Urinary bladder (tissue), 3 donors: ENCODE measurements at regions not wholly inside any gene's neighbourhood (a gene's known extent, or its start where the extent isn't known, plus 50 kb on each side); places are given as distances from the start of the nearest gene placed in this dataset.
"Not testable (repeated sequence)": the region's sequence is repeated elsewhere in the genome, so short reads cannot be mapped to it uniquely, and the experiment has no call there.

Experiments
- DNase-seq: peaks from one replicate; pipeline ENCODE4 v3.0.0-alpha.2; 2015; ENCODE audit errors: extremely low spot score
- H3K27ac ChIP-seq: one replicate; pipeline ENCODE4 v1.5.1; 2013; ENCODE audit warnings: low read depth, mild to moderate bottlenecking, moderate library complexity
- H3K36me3 ChIP-seq: one replicate; pipeline ENCODE4 v1.6.1; 2013; ENCODE audit warnings: mild to moderate bottlenecking, moderate library complexity; ENCODE audit not compliant: insufficient read depth
- H3K4me1 ChIP-seq: one replicate; pipeline ENCODE4 v1.6.1; 2013; ENCODE audit warnings: mild to moderate bottlenecking, moderate library complexity; ENCODE audit not compliant: insufficient read depth
- H3K4me3 ChIP-seq: one replicate; pipeline ENCODE4 v1.5.1; 2013; ENCODE audit warnings: low read depth, low read length
- WGBS: extraction: QIAGEN DNeasy Blood & Tissue Kit; methylation state at CpG from one replicate; pipeline ENCODE4 v1.1.7; 2013; 5-methylcytosine and 5-hydroxymethylcytosine counted together
- donor health status: healthy with polysubstance abuse.
- donor health status: healthy.

DNA sequence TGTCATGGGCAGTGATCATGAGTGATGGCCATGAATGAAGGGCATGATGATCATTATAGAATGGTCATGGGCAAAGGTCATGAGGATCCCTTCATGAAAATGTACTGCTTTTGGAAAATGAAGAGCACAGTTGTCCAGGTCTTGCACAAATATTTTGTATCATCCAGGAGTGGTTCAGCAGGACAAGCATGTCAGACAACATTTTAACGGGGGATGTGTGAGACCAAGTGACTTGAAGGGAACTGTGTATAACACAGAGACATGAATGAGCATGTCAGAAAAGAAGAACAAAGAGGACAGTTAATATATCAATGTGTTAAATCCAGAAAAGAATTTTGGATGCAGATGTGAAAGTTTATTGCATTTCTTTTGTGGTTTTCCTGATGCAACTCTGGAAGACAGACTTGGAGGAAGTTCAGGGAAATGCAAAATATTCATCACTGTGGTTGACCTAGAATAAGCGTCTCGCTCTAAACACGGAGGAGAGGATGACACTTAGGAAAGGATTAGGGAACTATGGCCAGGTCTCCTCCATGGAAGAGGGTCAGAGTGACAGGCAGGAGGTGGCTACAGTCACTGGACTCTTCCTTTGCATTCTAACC is 116.1 kb upstream of the IRX4 start:
- Histone ChIP-seq H3K4me3 (no peak overlapping the region), H3K4me1 (no peaks in the 10 kb centered on the region), H3K36me3 (no peaks in the 10 kb centered on the region), H3K27ac (no peak overlapping the region)
- WGBS = 80% methylated on average over 4 of the region's 4 CpGs
- no peak for DNase-seq

DNA sequence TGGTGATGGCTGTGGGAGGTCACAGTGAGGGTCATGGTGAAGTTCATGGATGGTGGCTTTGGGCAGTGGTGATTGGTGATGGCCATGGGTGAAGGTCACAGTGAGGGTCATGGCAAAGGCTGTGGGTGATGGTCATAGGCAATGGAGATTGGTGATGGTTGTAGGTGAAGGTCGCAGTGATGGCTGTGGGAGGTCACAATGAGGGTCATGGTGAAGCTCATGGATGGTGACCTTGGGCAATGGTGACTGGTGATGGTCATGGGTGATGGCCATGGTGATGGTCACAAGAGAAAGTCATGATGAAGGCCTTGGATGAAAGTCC is 115.6 kb upstream of the IRX4 start:
- DNase-seq = no peak
- WGBS = 85% methylated on average over 1 of the region's 1 CpG

DNA sequence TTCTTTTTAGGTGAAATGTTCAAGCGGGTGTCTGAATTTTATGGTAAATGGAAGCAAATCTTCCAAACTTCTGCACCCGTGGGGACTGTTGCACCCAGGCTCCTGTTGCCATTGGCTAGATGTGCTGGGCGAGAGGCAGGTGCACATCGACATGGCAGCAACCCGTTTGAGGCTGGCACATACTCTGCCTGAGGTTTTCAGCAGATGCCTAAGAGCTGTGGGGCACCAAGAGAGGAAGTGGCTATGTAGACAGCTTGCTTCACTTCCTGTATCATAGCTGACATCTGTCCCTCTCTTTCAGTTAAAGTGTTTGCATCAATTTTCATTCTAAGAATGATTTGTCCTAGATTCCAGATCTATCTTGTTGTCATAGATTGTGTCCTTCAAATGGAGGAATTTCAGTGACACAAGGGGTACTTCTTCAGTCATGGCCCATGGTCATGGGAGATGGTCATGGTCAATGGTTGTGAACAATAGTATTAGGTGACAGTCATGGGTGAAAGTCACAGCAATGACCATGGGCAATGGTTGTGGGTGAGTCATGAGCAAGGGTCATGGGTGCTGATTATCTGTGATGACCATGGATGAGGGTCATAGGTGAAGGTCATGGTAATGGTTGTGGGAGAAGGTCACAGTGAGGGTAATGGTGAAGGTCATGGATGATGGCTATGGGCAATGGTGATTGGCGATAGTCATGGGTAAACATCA is 115.1 kb upstream of the IRX4 start:
- 88% methylated on average over 6 of the region's 6 CpGs for WGBS
- no peak overlapping the region for H3K4me3 ChIP-seq
- H3K36me3 ChIP-seq = no peaks in the 10 kb centered on the region
- no peak overlapping the region for H3K27ac ChIP-seq
- no peaks in the 10 kb centered on the region for H3K4me1 ChIP-seq
- no peak for DNase-seq

More for the DNA sequence above, 115.6 kb upstream of the IRX4 start:
- no peaks in the 10 kb centered on the region for H3K36me3 ChIP-seq
- no peak overlapping the region for H3K4me3 ChIP-seq
- H3K27ac ChIP-seq = no peak overlapping the region
- H3K4me1 ChIP-seq = no peaks in the 10 kb centered on the region

DNA sequence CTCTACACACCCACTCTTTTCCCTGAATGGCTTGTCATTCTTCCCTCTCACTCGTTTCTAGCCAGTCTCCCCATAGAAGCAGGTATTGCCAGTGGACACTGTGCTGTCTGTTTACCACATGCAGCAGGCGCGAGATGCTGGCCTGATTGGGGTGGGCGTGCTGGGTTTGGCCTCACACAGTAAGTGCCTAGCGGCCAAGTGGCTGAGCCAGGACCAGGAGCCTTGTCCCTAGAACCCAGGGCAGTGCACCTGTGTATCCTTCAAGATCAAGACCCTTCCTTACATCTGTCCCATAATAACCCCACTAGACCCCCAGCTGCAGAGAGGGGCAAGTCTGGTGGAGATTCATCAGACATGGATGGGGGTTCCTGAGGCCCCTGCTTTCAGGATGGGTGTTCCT is 112.8 kb upstream of the IRX4 start:
- Histone ChIP-seq H3K4me3 (no peak overlapping the region), H3K27ac (no peak overlapping the region), H3K36me3 (no peaks in the 10 kb centered on the region), H3K4me1 (no peaks in the 10 kb centered on the region)
- WGBS = 76% methylated on average over 5 of the region's 5 CpGs
- DNase-seq = no peak

DNA sequence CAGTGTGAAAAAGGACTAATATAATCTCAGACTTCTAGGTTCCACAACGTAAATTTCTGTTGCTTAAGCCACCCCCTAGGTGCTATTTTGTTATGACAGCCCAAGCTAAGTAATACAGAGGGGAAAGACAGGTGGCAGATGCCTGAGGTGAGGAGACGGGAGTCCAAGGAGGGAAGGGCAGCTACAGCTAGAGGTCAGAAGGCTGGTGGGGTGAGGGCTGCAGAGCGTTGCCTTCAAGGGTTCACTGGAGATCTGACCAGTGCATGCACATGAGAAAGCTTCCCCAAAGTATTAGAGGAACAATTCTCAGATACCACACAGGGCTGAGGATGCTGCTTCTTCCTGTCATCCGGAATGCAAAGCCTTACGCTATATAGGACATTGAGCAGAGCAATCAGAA is 104.7 kb upstream of the IRX4 start:
- H3K27ac ChIP-seq = no peak overlapping the region
- no peak overlapping the region for H3K4me3 ChIP-seq
- no peaks in the 10 kb centered on the region for H3K4me1 ChIP-seq
- no peaks in the 10 kb centered on the region for H3K36me3 ChIP-seq
- WGBS = 75% methylated on average over 5 of the region's 5 CpGs
- DNase-seq = no peak

DNA sequence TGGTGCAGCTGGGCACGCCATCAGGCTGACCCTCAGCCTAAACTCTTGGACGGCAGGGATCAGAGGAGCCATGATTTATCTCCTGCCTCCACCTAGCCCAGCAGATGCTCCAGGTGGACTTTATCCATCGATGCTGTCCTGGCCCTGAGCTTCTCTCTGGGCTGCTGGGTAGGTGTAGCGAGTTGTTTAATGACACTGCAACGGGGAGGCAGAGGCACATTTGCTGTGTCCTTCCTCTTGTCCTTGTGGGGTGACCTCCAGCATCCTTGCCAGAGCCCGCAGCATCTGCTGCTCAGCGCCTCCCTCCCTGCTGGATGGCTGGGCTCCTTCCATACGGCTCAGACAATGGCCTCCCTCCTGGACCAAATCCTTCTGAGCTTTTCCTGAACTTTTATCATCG is 103.1 kb upstream of the IRX4 start:
- Histone ChIP-seq H3K36me3 (no peaks in the 10 kb centered on the region), H3K4me3 (no peak overlapping the region), H3K4me1 (no peaks in the 10 kb centered on the region), H3K27ac (no peak overlapping the region)
- 77% methylated on average over 9 of the region's 9 CpGs for WGBS
- DNase-seq = no peak

DNA sequence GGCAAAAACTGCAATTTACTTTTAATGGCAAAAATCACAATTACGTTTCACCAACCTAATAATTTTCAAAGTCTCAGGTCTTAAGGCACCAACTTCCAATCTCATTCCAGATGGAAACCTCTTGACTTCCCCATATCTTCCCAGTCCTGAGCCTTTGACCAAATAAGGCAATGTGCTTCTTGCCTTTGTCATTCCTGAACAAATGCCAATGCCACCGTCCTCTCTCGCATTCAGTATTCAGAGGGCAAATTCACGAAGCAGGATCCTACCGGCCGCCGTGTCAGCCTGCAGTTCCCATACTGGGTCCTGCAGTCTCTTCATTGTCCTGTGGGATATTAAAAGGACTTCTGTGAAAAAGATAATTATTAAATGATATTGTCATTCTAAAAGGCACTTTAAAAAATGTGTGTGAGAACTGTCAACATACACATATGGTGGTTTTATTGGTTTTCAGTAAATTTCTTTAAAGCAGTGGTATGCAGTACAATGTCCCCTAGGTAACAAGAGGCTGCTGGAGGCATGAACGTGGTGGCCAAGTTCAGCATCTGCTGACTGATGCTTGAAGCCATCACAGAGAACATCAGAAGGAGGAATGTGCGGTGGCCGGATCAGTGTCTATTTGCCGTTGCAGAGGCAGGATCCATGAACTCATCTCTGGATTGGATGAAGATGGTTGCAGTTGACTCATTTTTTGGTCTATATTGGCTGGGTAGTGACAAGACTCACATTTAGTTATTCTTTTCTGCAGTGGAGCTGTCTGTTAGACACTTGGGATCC is 101.4 kb upstream of the IRX4 start:
- no peaks in the 10 kb centered on the region for H3K36me3 ChIP-seq
- H3K4me1 ChIP-seq = no peaks in the 10 kb centered on the region
- no peak for DNase-seq
- no peak overlapping the region for H3K4me3 ChIP-seq
- WGBS = 82% methylated on average over 11 of the region's 11 CpGs
- no peak overlapping the region for H3K27ac ChIP-seq

DNA sequence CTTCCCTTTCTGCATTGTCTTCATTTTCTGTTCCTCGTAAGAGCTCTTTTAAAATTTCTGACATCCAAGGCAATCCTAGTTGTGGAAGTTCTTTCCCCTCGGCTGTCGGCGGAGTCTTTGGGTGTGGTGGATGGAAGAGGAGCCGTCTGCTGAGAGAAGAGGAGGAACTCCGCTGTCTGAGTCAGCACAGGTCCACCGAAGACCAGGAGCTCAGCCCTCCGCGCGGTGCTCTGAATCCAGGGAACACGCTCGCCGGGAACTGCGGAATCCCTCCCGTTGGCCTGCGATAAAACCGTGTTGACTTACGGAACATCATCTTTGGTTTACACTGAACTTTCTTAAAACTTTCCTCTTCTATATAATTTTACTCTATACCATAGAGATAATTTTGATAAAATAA is 100.7 kb upstream of the IRX4 start:
- DNase-seq = no peak
- H3K27ac ChIP-seq = no peak overlapping the region
- H3K4me3 ChIP-seq = no peak overlapping the region
- H3K4me1 ChIP-seq = no peaks in the 10 kb centered on the region
- 92% methylated on average over 18 of the region's 18 CpGs for WGBS
- H3K36me3 ChIP-seq = no peaks in the 10 kb centered on the region

DNA sequence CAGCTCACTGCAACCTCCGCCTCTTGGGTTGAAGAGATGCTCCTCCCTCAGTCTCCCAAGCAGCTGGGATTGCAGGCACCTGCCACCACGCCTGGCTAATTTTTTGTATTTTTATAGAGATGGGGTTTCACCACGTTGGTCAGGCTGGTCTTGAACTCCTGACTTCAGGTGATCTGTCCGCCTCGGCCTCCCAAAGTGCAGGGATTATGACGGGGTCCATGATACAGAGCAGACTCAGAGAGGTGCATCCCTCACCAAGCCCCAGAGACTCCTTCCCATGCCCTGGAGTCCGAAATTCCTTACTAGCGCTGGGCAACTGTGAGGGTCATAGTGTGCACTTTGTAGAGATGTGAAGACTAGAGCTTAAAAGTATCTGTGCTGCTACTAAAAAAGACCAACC is 99.8 kb upstream of the IRX4 start:
- H3K4me1 ChIP-seq, H3K27ac ChIP-seq, H3K4me3 ChIP-seq, H3K36me3 ChIP-seq, DNase-seq: not testable (repeated sequence)
- WGBS = 76% methylated on average over 8 of the region's 8 CpGs

DNA sequence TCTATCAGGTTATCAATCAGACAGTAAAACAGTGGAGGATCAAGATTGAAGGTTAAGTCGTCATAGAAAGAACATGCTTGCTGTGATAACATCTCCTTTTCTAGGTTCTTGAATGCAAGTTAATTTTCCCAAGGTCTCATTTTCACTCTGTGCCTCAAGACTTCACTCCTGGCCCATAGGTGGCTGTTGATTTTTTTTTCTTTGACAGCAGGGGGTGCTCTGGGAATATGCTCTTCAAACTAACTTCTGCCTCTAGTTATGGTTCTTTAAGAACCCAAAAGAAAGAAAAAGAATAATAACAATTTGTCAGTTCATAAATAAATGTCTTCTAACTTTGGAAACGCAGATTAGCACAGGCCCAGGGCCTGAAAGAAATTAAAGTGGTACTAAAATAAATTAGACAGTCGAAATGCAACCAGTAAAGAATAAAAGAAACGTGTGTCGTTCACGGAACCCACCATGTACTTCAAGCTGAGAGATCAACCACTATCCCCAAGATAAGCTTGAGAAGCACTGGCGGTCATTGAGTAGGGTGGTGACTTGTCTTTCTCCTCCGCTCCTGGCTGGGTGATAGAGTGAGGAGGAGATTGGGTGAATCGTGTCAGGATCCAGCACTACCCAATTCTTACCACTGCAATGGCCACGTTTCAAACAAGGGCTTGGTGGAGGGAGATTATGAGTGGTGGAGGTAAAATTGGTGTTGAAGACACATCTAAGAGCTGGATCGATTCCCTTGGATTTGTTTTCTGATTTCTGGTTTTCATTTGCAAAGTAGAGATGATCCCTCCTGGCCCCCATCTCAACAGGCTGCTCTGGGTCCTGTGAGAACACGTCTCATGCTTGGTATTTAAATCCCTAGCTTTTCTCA is 93.4 kb upstream of the IRX4 start:
- no peak overlapping the region for H3K4me3 ChIP-seq
- 76% methylated on average over 12 of the region's 12 CpGs for WGBS
- H3K27ac ChIP-seq = no peak overlapping the region

DNA sequence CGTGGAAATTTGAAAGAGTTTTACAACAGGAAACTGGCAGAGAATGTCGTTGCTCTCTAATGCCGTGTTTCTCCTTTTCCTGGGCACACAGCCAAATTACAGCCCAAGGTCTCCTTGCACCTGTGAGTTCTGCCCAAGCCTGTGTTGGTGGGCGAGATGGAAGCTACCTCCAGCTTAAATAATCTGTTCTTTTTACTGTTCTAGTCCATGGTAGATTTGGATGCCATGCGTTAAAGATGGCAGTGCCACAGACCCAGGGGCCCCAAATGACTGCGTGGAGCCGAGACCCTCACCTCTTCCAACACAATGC is 92.6 kb upstream of the IRX4 start:
- H3K4me1 ChIP-seq = no peaks in the 10 kb centered on the region
- H3K36me3 ChIP-seq = no peaks in the 10 kb centered on the region
- 56% methylated on average over 7 of the region's 7 CpGs for WGBS
- no peak overlapping the region for H3K4me3 ChIP-seq
- peak; percentile 57 for DNase-seq
- H3K27ac ChIP-seq = no peak overlapping the region

More for the DNA sequence above, 93.4 kb upstream of the IRX4 start:
- no peaks in the 10 kb centered on the region for H3K4me1 ChIP-seq
- peak; percentile 17 for DNase-seq
- no peaks in the 10 kb centered on the region for H3K36me3 ChIP-seq

DNA sequence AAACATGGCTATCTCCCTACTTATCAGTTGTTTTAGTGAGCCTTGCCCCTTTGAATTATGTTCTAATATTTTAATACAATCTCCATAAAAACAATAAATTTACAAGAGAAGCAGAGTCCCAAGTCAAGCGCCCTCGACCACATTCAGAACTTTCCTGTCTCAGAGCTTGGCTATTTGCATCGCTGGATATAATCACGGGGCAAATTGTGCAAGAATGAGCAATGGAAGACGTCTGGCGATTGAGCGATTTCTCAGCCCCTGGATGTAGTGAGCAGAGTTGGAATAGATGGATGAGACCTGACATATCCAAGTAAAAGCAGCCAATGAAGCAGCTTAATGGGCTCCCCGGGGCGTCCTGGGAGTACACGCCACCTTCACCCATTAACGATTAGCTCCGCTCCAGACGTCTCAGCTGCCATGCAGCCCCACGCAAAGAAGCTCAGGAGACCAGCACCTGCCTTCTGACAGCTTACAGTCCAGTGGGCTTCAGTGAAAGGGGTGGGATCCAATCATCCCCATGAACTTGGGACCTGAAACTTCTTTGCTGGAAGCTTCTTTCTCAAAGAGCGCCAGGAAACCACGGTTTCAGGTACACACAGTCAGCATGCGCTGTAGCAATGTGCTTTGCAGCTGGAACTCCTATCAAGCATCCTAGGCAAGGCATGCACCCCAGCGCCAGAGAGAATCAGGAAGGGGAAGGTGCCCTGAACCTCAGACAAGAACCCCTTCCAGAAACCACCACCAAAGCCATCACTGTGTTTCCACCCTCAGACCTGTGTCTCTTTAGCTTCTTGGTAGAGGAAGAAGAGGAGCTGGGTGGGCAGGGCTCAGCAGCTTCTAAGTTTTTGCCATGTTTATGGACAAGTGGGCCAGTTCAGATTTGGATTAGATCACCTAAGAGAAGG is 92.0 kb upstream of the IRX4 start:
- WGBS = 88% methylated on average over 18 of the region's 18 CpGs
- DNase-seq = no peak

DNA sequence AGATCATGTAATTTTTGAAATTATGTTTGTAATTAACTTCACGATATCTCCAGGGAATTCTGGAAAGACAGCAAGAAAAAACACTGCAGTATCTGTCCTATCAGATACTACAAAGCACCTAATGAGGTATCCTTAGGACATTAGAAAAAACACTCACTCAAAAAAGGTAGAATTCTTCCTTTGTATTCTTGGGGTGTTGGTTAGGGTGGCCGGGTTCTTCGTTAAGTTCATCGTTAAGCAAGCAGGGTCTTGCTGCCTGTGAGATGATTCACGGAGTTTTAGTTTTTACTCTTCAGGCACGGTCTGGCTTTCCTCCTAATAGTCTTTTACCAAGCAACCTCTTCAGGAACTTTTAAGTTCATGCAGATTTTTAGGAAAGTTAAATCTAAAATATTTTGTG is 91.4 kb upstream of the IRX4 start:
- H3K36me3 ChIP-seq = no peaks in the 10 kb centered on the region
- WGBS = 81% methylated on average over 6 of the region's 6 CpGs
- no peak overlapping the region for H3K4me3 ChIP-seq
- H3K27ac ChIP-seq = no peak overlapping the region
- H3K4me1 ChIP-seq = no peaks in the 10 kb centered on the region
- DNase-seq = no peak

More for the DNA sequence above, 92.0 kb upstream of the IRX4 start:
- Histone ChIP-seq H3K36me3 (no peaks in the 10 kb centered on the region), H3K27ac (no peak overlapping the region), H3K4me3 (no peak overlapping the region), H3K4me1 (no peaks in the 10 kb centered on the region)
